Activated gamma-delta T cell treated with Interleukin-2 at 50 U/mL for 16 hours (primary cell): ENCODE measurements at regions not wholly inside any gene's neighbourhood (a gene's known extent, or its start where the extent isn't known, plus 50 kb on each side); places are given as distances from the start of the nearest gene placed in this dataset.

Source experiments
- DNase-seq: peaks from one replicate; pipeline ENCODE4 v3.0.0-alpha.2; 2020

- DNase-seq = no peak
These were observed 1599.2 kb upstream of the TMEFF2 start for GRCh38 chr2:193793914-193794313.

- no peak for DNase-seq
These were observed 1588.9 kb upstream of the TMEFF2 start for GRCh38 chr2:193783681-193784080.

- no peak for DNase-seq
These were observed 1583.6 kb upstream of the TMEFF2 start for GRCh38 chr2:193778293-193778692.

- no peak for DNase-seq
These were observed 1582.3 kb upstream of the TMEFF2 start for GRCh38 chr2:193776988-193777387.

- no peak for DNase-seq
These were observed 1579.4 kb upstream of the TMEFF2 start for GRCh38 chr2:193774166-193774565.

GRCh38 chr2:193751299-193751698 lies 1556.6 kb upstream of the TMEFF2 start:
- DNase-seq = no peak

- DNase-seq = no peak
These were observed 1554.8 kb upstream of the TMEFF2 start for GRCh38 chr2:193749485-193749884.

- DNase-seq = no peak
These were observed 1548.4 kb upstream of the TMEFF2 start for GRCh38 chr2:193743089-193743488.

- DNase-seq = no peak
These were observed 1544.2 kb upstream of the TMEFF2 start for GRCh38 chr2:193738892-193739291.

GRCh38 chr2:193712912-193713311 lies 1518.2 kb upstream of the TMEFF2 start:
- DNase-seq = no peak

- no peak for DNase-seq
These were observed 1508.7 kb upstream of the TMEFF2 start for GRCh38 chr2:193703411-193703810.

GRCh38 chr2:193701484-193701883 lies 1506.8 kb upstream of the TMEFF2 start:
- no peak for DNase-seq

- no peak for DNase-seq
These were observed 1500.6 kb upstream of the TMEFF2 start for GRCh38 chr2:193695367-193695766.

GRCh38 chr2:193693758-193694157 lies 1499.0 kb upstream of the TMEFF2 start:
- no peak for DNase-seq

- no peak for DNase-seq
These were observed 1495.8 kb upstream of the TMEFF2 start for GRCh38 chr2:193690572-193690971.

GRCh38 chr2:193687195-193687594 lies 1492.5 kb upstream of the TMEFF2 start:
- DNase-seq = no peak

GRCh38 chr2:193679847-193680246 lies 1485.1 kb upstream of the TMEFF2 start:
- no peak for DNase-seq

- no peak for DNase-seq
These were observed 1475.7 kb upstream of the TMEFF2 start for GRCh38 chr2:193670478-193670877.

- DNase-seq = no peak
These were observed 1474.0 kb upstream of the TMEFF2 start for GRCh38 chr2:193668557-193669323.

- DNase-seq = no peak
These were observed 1433.2 kb upstream of the TMEFF2 start for GRCh38 chr2:193627927-193628272.

- no peak for DNase-seq
These were observed 1432.6 kb upstream of the TMEFF2 start for GRCh38 chr2:193627187-193627926.

GRCh38 chr2:193608451-193608850 lies 1413.7 kb upstream of the TMEFF2 start:
- DNase-seq = no peak

GRCh38 chr2:193590831-193591230 lies 1396.1 kb upstream of the TMEFF2 start:
- DNase-seq = no peak

GRCh38 chr2:193584522-193584938 lies 1389.8 kb upstream of the TMEFF2 start:
- no peak for DNase-seq
